ENCODE measurements at regions not wholly inside any gene's neighbourhood (a gene's known extent, or its start where the extent isn't known, plus 50 kb on each side); places are given as distances from the start of the nearest gene placed in this dataset.

DNA sequence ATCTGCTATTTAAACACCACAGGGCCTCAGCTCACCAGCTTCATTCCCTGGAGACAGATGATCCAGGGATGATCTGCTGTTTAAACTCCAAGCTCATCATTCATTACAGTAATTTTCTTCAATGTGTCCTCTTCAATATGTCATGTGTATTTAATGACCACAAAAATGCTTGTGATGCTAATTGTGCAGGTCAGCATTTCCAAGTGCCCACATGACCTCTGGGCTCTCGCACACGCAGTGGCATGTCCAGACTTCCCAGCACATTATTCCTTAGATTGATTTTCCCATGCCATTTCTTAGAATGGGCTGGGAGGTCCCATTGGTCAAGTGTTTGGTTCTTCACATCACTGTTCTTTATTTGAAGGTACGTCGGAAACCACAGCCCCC lies 434.4 kb downstream of the HAO1 start:
- TF ChIP-seq, protein P1, sequence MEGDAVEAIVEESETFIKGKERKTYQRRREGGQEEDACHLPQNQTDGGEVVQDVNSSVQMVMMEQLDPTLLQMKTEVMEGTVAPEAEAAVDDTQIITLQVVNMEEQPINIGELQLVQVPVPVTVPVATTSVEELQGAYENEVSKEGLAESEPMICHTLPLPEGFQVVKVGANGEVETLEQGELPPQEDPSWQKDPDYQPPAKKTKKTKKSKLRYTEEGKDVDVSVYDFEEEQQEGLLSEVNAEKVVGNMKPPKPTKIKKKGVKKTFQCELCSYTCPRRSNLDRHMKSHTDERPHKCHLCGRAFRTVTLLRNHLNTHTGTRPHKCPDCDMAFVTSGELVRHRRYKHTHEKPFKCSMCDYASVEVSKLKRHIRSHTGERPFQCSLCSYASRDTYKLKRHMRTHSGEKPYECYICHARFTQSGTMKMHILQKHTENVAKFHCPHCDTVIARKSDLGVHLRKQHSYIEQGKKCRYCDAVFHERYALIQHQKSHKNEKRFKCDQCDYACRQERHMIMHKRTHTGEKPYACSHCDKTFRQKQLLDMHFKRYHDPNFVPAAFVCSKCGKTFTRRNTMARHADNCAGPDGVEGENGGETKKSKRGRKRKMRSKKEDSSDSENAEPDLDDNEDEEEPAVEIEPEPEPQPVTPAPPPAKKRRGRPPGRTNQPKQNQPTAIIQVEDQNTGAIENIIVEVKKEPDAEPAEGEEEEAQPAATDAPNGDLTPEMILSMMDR (conservative IDR thresholded peaks at IDR 0.05), result no peak
- no peak for TF ChIP-seq ZFX (IDR thresholded peaks at IDR 0.05)
